IPS-11a (cell line): ENCODE measurements at regions not wholly inside any gene's neighbourhood (a gene's known extent, or its start where the extent isn't known, plus 50 kb on each side); places are given as distances from the start of the nearest gene placed in this dataset.
"Not testable (repeated sequence)": the region's sequence is repeated elsewhere in the genome, so short reads cannot be mapped to it uniquely, and the experiment has no call there.

Source experiments
- H3K4me3 ChIP-seq: one replicate; pipeline ENCODE4 v1.5.1; 2013; ENCODE audit warnings: low read depth, low read length, control low read depth

DNA sequence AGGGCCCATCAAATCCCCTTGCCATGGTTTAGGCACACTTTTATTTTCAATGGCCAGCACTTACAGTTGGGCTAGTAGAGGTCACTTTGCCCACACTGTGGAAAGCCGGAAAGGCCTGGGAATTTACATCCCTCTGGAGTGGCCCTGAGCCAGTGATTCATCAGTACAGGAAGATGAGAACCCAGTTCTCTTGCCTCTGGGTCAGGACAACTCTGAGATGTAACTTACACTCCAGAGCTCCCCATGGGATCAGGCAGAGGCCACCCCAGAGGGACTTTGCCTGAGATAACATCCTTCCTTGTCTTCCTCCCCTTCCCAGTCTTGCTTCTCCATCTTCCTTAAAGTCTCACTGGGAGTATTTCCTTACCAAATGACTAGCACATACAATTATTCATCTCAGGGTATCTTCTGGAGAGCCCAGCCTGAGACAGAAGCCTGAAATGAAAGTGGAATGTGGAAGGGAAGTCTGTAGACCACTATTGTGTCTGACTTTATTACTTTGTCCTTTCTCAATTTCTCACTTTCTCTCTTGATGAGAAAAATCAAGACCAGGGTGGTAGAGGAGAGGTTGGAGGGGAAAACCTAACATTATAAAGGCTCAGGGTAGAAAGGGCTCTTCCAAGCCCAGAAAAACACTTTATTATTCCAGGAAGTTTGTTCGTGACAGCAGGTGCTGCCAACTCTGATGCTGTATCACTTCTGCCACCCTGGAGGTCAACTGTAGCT is 220.8 kb downstream of the ZNF621 start:
- no peak overlapping the region for H3K4me3 ChIP-seq

DNA sequence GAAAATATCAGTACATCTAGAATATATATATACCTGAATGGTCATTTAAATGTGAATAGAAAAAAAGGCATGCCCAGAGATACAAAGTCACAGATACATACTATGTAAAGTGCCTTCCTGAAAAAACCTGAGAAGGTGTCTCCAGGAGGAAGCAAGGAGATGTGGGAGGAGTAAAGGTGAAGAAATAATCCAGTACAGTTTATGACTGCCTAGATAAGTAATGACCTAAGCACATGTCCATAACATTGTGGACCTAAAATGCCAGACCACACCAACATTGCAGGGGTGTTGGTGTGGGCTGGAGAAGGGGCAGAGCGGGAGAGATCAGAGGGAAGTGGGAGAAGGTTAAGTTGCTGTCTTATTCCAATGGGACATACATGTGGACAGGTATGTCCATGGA is 226.9 kb downstream of the ZNF621 start:
- no peak overlapping the region for H3K4me3 ChIP-seq

DNA sequence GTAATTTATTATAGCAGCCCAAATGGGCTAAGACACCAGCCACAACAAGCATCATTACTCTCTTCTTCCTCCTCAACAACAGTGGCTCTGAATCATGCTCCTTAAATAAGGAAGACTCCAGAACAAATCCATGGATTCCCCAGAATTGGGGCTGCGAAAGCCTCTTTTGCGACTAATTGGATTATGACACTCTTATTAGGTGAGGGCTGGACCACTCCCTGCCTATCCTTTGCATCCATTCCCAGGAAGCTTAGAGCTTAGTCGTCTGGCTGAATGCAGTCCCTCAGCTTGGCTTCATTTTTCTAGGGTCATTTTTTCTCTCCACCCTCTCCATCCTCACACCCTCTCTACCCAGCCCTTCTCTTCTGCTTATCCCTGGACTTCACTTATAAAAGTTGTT is 227.7 kb downstream of the ZNF621 start:
- H3K4me3 ChIP-seq, result no peak overlapping the region

DNA sequence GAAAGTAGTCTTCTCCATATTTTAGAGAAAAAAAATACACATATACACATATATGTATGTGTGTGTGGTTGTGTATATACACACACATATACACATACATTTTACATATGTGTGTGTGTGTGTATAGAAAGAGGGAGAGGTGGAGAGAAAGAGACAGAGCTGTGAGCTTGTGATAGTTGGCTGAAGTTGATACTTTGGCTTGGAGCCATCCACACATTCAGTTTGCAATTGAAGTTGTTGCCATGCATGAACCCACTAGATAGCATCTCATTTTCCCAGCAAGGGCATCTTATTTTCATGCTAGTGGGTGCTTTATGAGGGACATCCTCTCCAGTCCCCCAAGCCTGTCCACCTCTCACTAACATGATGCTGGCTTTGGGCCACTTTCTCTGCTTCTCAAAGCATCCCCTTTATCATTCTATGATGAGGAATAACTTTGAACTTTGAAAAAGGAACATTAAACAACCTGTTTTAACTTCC is 228.6 kb downstream of the ZNF621 start:
- no peak overlapping the region for H3K4me3 ChIP-seq

DNA sequence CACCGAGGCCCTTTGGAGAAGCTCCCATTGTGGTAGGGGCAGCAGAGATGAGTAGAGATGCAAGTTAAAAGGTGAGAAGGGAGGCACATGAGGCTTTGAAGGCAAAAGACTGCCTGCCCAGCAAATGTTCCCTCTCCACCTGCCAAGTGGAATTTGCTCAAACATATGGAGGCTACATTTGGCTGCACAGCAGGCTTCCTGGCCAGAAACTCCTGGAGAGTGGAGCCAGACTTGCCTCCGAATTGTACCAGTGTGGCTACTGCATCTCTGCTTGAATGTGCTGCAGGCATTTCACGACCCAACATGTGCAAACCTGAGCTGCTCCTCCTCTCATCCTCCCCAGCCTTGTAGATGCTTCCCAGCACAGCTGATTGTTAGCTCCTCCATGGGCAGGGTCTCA is 229.2 kb downstream of the ZNF621 start:
- no peak overlapping the region for H3K4me3 ChIP-seq

DNA sequence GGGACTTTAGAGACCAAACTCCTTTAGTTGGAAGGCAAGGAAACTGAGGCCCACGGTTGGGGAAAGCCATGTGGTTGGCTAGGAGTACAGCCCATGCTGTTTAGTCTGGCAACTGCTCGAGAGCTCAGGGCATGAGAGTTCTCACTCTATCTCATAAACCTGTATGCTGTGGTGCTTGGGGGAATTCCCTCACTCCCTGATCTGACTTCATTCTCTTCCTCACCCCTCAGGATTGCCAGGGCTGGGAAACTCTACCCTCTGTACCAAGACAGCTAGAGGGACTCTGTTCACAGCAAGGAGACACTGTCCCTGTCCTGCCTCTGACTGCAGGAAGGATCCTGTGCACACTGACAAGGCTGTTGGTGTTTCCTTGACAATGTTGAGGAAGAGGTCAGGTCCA is 230.2 kb downstream of the ZNF621 start:
- H3K4me3 ChIP-seq, result no peak overlapping the region

DNA sequence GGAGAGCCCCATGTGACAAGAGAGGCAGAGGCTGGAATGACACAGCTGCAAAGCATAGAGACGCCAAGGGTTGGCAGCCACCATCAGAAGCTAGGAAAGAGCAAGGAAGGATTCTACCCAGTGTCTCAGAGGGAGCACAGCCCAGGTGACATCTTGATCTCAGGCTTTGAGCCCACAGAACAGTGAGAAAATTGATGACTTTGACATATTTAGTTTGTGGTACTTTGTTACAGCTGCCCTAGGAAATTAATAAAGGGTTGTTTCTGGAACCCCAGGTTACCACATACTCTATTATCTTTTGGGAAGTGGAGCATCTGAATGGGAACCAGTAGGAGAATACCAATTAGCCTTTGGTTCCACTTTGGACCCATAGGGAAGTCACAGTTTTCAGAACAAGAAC is 231.7 kb downstream of the ZNF621 start:
- H3K4me3 ChIP-seq, result no peak overlapping the region

DNA sequence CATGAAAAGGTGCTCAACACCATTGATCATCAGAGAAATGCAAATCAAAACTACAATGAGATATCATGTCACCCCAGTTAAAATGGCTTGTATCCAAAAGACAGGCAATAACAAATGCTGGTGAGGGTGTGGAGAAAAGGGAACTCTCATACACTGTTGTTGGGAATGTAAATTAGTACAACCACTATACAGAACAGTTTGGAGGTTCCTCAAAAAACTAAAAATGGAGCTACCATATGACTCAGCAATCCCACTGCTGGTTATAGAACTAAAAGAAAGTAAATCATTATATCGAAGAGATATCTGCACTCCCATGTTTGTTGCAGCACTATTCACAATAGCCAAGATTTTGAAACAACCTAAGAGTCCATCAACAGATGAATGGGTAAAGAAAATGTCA is 238.0 kb downstream of the ZNF621 start:
- H3K4me3 ChIP-seq, result not testable (repeated sequence)

DNA sequence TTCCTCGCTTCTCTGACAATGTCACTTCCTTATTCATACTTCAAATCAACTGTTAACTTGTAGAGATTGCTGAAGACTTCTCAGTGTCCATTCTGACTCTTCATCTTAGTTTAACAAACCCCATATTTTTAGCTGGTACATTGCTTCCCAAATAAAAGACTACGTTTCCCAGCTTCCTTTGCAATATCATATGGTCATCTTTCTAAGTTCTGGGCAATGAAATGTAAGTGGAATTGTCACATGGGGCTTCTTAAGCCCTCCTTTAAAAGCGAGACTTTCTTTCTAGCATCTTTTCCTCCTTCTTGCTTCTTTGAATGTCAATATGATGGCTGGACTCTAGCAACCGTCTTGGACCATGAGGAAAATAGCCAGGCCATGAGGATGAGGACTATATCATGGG is 239.0 kb downstream of the ZNF621 start:
- no peak overlapping the region for H3K4me3 ChIP-seq

DNA sequence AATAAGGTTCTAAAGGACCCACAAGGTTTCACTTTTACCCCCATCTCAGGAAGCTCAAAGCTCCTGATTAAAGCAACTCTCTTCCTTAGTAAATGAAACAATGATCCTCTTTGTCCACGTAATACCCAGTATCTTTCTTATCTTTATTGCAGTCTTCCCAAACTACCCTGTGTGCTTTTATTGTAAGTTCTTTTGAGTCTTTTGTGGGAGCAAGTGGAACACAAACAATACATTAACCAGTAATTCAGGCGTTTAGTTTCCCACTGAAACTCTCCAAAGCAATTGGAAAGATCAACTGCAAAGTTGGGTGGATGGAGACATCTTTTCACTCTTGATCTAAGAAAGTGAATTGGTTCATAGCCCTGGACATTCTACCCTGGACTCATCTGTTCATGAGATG is 240.0 kb downstream of the ZNF621 start:
- no peak overlapping the region for H3K4me3 ChIP-seq

DNA sequence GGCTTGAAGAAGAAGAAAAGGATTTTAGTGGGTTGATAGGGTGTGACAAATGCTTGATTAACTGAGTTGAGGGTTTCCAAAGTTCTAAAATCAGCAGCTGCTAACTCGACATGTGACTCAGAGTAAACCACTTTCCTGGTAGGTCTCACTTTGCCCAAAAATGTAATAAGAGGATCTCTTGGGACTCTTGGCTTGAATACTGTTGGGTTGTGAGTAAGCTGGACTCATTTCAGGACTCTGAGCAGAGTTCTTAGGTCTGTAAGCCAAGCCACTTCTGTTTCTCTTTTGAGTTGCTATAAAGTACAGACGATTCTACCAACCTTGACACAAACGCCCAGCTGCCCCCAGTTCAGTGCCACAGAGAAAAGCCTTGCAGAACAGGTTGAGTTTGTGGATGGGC is 241.1 kb downstream of the ZNF621 start:
- H3K4me3 ChIP-seq, result no peak overlapping the region

DNA sequence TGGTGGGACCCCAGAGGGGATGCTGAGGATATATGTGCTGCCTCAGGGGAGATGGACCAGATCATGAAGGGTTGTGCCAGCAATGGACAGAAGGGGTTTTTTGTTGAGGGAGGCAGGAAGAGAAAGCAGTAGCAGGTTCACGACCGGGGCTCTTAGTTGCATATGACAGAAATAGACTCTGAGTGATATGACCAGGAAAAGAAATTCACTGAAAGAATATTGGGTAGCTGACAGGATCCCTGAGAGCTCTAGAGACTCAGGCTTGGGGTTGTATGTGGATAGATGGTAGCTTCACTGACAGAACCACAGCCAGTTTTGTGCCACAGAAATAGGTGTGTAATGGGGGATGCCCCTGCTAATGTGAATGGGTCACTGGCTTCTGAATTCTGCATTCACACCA is 241.6 kb downstream of the ZNF621 start:
- no peak overlapping the region for H3K4me3 ChIP-seq

DNA sequence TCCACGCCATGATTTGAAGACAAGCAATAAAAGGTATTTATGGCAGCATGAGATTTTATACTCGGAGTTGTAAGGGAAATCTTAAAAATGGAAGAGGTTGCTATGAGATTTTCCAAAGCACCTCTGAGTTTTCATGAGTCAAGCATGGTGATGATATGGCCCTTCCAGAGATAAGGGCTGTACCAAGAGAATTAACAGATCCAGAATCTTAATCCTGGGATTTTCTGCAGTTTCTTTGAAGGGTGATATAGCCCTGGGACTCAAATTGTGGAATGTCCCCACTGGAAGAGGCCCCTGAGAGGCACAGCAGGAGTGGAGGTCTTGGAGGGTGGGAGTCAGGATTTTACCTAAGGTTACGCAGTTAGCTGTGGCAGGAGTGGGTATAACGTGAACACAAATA is 243.3 kb downstream of the ZNF621 start:
- H3K4me3 ChIP-seq, result no peak overlapping the region

DNA sequence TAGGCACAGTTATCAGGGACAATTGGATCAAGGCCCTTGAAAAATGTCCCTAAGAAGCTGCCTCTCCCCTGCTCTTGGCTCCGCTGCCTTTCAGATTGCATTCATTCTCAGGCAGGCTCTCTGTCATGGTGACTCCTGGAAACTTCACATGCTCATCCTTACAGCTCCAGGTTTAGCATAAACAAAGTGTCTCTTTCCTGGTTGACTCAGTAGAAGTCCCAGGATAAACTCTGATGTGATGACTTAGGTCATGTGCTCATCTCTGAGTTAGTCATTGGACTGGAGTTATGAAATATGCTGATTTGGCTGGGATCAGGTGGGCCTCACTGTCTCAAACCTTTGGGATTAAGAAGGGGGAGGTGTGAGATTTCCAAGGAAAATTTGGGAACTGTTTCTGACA is 243.8 kb downstream of the ZNF621 start:
- no peak overlapping the region for H3K4me3 ChIP-seq

DNA sequence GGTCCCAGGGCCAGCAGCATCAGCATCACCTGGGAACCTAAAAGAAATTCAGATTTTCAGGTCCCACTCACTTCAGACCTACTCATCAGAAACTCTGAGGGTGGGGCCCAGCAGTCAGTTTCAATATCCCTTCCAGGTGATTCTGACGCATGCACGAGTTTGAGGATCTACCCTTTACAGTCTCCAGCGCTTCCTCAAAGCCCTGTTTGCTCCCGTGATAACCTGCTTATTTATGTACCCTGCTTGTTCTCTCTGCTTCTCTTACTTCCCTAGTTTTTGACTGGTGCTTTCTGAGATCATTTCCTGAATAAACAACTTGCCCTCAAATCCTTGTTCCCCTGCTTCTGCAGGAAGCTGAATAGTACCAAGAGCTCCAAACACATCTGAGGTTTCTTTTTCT is 245.3 kb downstream of the ZNF621 start:
- H3K4me3 ChIP-seq, result no peak overlapping the region

DNA sequence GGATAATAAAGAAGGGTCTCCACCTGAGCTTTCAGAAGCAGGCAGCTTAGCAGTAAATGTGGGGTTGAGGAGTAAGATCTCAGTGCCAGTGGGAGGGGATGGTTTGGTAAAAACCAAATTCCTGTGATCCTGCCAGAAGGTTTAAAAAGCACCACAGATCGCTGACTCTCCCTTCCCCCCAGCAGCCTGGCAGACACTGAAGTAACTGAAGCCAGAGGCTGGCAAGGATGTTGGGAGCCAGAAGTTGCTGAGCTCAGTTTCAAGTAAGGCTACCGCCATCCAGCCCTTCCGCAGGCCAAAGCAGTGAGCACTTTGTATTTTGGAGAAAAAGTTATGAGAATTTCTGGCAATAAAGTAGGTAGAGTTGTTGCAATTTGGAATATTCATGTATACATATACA is 246.4 kb downstream of the ZNF621 start:
- H3K4me3 ChIP-seq, result no peak overlapping the region

DNA sequence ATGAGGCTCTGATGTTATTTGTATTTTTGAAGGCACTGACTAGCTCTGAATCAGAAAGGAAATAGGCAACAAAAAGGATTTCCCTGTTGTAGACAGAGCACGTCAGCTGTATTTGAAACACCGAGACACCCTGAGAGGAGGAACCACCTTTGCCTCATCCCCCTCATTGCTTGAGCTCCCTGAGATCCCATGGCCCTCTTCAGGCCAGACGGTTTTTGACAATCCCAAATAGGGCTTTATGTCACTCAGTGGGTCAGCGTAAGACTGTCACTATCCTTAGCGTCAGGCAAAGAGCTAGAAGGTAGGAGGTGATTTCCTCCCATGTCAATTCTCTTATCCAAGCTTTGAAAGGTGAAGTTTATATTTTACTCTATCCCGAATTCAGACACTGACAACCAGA is 254.3 kb downstream of the ZNF621 start:
- H3K4me3 ChIP-seq, result no peak overlapping the region

DNA sequence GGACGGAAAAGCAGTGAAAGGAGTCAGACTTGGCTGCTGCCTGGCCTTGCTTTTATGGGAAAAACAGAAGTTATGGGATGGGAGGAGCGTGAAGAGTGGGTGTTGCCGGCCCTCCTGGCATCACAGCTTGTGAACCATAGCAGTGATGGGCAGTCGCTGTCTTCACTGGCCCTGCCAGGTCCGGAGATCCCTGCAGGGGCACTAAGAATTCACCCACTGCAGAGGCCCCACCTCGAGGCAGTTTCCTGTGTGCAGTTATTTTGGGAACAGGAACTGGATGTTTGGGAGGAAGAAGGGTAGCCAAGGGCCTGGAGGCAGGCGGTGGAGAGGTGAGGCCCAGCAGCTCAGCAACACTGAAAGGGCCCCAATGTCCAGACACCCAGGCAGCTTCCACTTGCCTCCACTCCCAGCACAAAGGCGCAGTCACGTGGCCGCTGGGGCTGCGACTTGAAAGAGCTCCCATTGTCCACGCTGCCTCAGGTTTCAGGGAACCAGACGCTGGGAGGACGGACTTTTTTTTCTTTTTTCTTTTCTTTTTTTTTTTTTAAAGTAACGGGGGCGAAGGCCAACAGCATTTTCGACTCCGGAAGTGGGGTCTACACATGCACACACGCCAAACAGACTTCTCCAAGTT is 255.6 kb downstream of the ZNF621 start:
- H3K4me3 ChIP-seq, result no peak overlapping the region

DNA sequence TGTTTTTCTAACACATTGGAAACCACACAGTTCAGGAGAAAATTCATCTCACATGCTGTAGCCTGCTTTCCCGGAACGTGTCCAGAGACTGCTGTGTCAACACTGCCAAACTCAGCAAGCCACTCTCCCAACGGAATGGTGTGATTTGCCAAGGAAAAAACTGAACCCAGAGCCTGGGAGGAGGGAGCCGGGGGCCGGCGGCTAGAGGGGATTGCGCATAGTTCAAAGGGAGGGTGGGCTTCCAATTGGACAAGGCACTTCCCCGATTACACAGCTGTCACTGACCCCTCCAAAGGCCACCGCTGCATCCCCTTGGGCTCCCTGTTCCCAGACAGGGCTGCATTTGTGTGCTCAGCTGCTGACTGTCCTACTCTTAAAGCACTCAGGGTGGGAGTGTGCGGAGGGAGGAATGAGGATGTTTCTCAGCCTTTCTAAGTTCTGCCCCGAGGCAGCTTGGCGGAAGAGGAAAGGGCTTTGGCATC is 256.2 kb downstream of the ZNF621 start:
- no peak overlapping the region for H3K4me3 ChIP-seq

DNA sequence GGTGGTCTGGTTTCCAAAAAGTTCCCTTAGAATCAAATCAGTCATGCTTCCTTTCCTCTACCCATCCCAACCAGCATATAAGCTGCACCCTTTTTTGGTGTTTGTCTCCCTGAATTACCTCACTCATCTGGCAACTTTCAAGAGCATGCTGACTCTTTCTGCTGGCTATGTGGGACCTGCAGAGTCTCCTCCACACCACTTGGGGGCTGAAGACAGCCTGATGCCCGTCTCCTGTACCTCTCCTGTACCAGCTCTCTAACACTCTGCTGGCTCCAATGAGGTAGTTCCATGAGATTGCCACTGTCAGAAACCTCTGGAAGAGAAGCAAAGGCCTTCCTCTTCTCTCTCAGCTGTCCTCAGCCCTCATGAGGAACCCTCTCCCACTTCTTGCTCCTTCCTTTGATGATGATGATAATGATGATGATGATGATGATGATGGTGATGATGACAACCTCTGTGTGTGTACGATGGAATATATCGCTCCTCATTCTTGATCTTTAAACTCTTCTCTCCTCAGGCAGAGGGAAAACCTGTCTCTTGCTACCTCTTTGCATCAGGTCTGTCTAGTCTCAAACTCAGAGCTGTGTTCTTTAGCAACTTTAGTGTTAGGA is 257.5 kb downstream of the ZNF621 start:
- no peak overlapping the region for H3K4me3 ChIP-seq

DNA sequence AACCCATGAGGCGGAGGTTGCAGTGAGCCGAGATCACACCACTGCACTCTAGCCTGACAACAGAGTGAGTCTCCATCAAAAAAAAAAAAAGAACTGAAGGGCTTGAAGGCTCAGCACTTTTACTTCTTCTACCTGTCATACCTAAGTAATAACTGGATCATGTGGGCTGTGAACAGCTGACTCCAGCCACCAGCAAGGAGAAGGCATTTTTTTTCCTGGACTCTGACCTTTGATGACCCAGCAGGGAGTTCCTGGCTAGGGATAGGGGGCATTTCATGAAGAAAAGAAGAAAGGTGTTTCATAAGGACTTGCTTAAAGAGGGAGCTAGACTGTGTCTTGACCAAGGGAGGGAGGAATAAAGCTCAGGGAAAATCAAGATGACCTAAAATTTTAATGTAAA is 266.0 kb downstream of the ZNF621 start:
- H3K4me3 ChIP-seq, result no peak overlapping the region

DNA sequence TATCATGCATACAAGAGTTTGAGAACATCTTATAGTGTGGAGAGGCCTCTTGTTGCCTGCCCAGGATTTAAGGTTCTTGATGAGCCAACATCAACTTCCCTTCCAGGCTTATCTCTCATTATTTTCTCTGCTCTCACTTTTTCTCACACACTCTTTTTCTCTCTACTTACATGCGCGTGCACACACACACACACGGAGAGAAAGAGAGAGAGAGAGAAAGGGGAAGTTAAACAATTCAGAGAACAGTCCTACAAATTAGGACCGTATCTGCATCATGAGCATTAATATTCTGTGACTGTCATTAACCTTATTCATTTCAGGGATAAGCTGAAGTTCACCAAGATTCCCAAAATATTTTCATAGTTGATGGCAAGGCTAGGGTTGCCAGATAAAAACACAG is 269.0 kb downstream of the ZNF621 start:
- no peak overlapping the region for H3K4me3 ChIP-seq
